ENCODE measurements at regions not wholly inside any gene's neighbourhood (a gene's known extent, or its start where the extent isn't known, plus 50 kb on each side); places are given as distances from the start of the nearest gene placed in this dataset.

- H3K4me3 ChIP-seq: no peak overlapping the region
- TF ChIP-seq CTCF (IDR thresholded peaks at IDR 0.05; ENCODE audit: low read depth, low read length): no peak
- no peaks in the 10 kb centered on the region for H3K4me1 ChIP-seq (ENCODE audit: low read depth)
- no peaks in the 10 kb centered on the region for H3K36me3 ChIP-seq
- no peaks in the 10 kb centered on the region for H3K27me3 ChIP-seq
- DNase-seq (ENCODE audit: low read depth in 1 of 2, low spot score in 1 of 2): peak in 1 of 2 donors; percentile 27
- H3K27ac ChIP-seq: no peak overlapping the region
- H3K9me3 ChIP-seq (ENCODE audit: low read depth): no peaks in the 10 kb centered on the region
These were observed 457.2 kb downstream of the PIK3C3 start for GRCh38 chr18:42412281-42412680.

GRCh38 chr18:42412896-42413295 is 457.9 kb downstream of the PIK3C3 start:
- H3K36me3 ChIP-seq: no peaks in the 10 kb centered on the region
- H3K4me1 ChIP-seq (ENCODE audit: low read depth): no peaks in the 10 kb centered on the region
- no peaks in the 10 kb centered on the region for H3K27me3 ChIP-seq
- no peak overlapping the region for H3K4me3 ChIP-seq
- no peak overlapping the region for H3K27ac ChIP-seq
- no peaks in the 10 kb centered on the region for H3K9me3 ChIP-seq (ENCODE audit: low read depth)
- no peak for TF ChIP-seq CTCF (IDR thresholded peaks at IDR 0.05; ENCODE audit: low read depth, low read length)
- DNase-seq (ENCODE audit: low read depth in 1 of 2, low spot score in 1 of 2): peak in 1 of 2 donors; percentile 46

- TF ChIP-seq CTCF (IDR thresholded peaks at IDR 0.05; ENCODE audit: low read depth, low read length): no peak
- no peaks in the 10 kb centered on the region for H3K4me1 ChIP-seq (ENCODE audit: low read depth)
- no peak overlapping the region for H3K4me3 ChIP-seq
- no peaks in the 10 kb centered on the region for H3K36me3 ChIP-seq
- no peaks in the 10 kb centered on the region for H3K9me3 ChIP-seq (ENCODE audit: low read depth)
- peak in 1 of 2 donors; percentile 14 for DNase-seq (ENCODE audit: low read depth in 1 of 2, low spot score in 1 of 2)
- H3K27ac ChIP-seq: no peak overlapping the region
- no peaks in the 10 kb centered on the region for H3K27me3 ChIP-seq
These were observed 458.8 kb downstream of the PIK3C3 start for GRCh38 chr18:42413870-42414269.

GRCh38 chr18:42414756-42415454 is 459.9 kb downstream of the PIK3C3 start:
- H3K27ac ChIP-seq: no peak overlapping the region
- H3K27me3 ChIP-seq: no peaks in the 10 kb centered on the region
- H3K9me3 ChIP-seq (ENCODE audit: low read depth): no peaks in the 10 kb centered on the region
- H3K4me3 ChIP-seq: no peak overlapping the region
- no peaks in the 10 kb centered on the region for H3K36me3 ChIP-seq
- H3K4me1 ChIP-seq (ENCODE audit: low read depth): no peaks in the 10 kb centered on the region
- no peak for TF ChIP-seq CTCF (IDR thresholded peaks at IDR 0.05; ENCODE audit: low read depth, low read length)
- peak in 1 of 2 donors; percentile 81 for DNase-seq (ENCODE audit: low read depth in 1 of 2, low spot score in 1 of 2)

GRCh38 chr18:42417189-42417588 is 462.2 kb downstream of the PIK3C3 start:
- Histone ChIP-seq H3K27ac (no peak overlapping the region), H3K4me3 (no peak overlapping the region), H3K4me1 (ENCODE audit: low read depth) (no peaks in the 10 kb centered on the region), H3K36me3 (no peaks in the 10 kb centered on the region), H3K9me3 (ENCODE audit: low read depth) (no peaks in the 10 kb centered on the region), H3K27me3 (no peaks in the 10 kb centered on the region)
- TF ChIP-seq CTCF (IDR thresholded peaks at IDR 0.05; ENCODE audit: low read depth, low read length): no peak
- DNase-seq (ENCODE audit: low read depth in 1 of 2, low spot score in 1 of 2): no peak

Measured in cardiac muscle cell (in vitro differentiated cells and primary cell).